ENCODE measurements at regions not wholly inside any gene's neighbourhood (a gene's known extent, or its start where the extent isn't known, plus 50 kb on each side); places are given as distances from the start of the nearest gene placed in this dataset.

DNA sequence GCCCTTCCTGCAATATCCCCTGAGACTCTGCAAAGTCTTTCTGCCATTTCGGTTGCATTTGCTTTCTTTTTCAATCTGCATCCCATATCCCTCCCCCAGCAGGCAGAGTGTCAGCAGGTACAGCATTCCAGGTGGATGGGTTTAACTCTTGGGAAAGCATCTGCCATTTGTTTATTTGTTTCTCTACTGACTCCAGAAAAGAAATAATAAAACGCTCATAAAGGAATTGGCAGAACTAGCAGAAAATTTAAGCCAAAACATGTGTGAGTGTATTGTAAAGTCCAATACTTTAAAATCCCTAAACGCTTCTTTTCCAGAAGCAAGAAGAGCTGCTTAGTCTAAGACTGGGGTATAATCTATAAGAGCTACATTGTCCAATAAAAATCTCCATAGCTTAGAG lies 393.8 kb downstream of the TNS3 start:
- Histone ChIP-seq H3K9ac (replicated peaks in 1 of 4; ENCODE audit: extremely low read depth in 1 of 4, low read depth in 3 of 4, low read length in 3 of 4) (no peak overlapping the region), H2BK120ac (replicated peaks; ENCODE audit: low read depth, low read length) (no peak overlapping the region), H4K5ac (ENCODE audit: insufficient read length, low read depth, low read length) (no peak overlapping the region), H3K23me2 (ENCODE audit: low read depth, low read length) (no peaks in the 10 kb centered on the region), H2BK15ac (ENCODE audit: low read length) (no peak overlapping the region), H2BK20ac (ENCODE audit: low read length) (no peak overlapping the region), H3K79me1 (ENCODE audit: low read depth, low read length) (no peaks in the 10 kb centered on the region), H3K4me2 (ENCODE audit: insufficient read depth in 1 of 2, low read depth in 2 of 2, low read length in 2 of 2) (no peak overlapping the region), H3K79me2 (ENCODE audit: control insufficient read depth in 1 of 2, insufficient read depth in 2 of 2, low read length in 2 of 2) (no peaks in the 10 kb centered on the region), H3K27ac (ENCODE audit: low read depth, low read length) (no peak overlapping the region), H3K4me3 (ENCODE audit: extremely low read depth in 1 of 4, insufficient read depth in 2 of 4, low read depth in 3 of 4, low read length in 4 of 4) (no peak overlapping the region), H3K4ac (replicated peaks; ENCODE audit: insufficient read length, low read depth, low read length) (no peak overlapping the region), H2BK12ac (ENCODE audit: low read depth, low read length) (no peak overlapping the region), H3K23ac (ENCODE audit: insufficient read length) (no peak overlapping the region), H3K9me3 (ENCODE audit: insufficient read depth in 2 of 2, low read depth in 1 of 2, low read length in 1 of 2) (no peaks in the 10 kb centered on the region), H4K20me1 (replicated peaks in 1 of 2; ENCODE audit: control insufficient read depth in 1 of 2, insufficient read depth in 2 of 2, low read length in 2 of 2) (no peaks in the 10 kb centered on the region), H3K4me1 (replicated peaks in 1 of 4; ENCODE audit: control insufficient read depth in 3 of 4, insufficient read depth in 4 of 4, low read length in 3 of 4) (no peaks in the 10 kb centered on the region), H3K56ac (replicated peaks; ENCODE audit: insufficient read length, low read depth, low read length) (no peak overlapping the region), H2BK5ac (ENCODE audit: low read depth, low read length) (no peak overlapping the region), H4K91ac (replicated peaks; ENCODE audit: insufficient read length, low read length) (no peak overlapping the region), H2AFZ (ENCODE audit: low read length) (no peak overlapping the region), H3K18ac (ENCODE audit: extremely low read depth, low read length) (no peak overlapping the region), H3K27me3 (replicated peaks in 1 of 4; ENCODE audit: control insufficient read depth in 3 of 4, extremely low read depth in 1 of 4, insufficient read depth in 3 of 4, low read length in 3 of 4) (no peaks in the 10 kb centered on the region), H3K14ac (ENCODE audit: insufficient read length) (no peak overlapping the region), H2AK5ac (ENCODE audit: low read depth, low read length) (no peak overlapping the region), H3K36me3 (ENCODE audit: control insufficient read depth in 2 of 4, insufficient read depth in 4 of 4, low read length in 3 of 4) (no peaks in the 10 kb centered on the region), H4K8ac (ENCODE audit: extremely low read depth, insufficient read depth, low read length) (no peak overlapping the region)
- POLR2A ChIA-PET (ENCODE audit: partially characterized antibody) = interaction anchor here (1.3 kb wide), 1 partner anchor 8 kb away, joined by 3 read pairs; no protein-coding TSS in a partner anchor
- WGBS, 2 experiments (ENCODE audit: extremely low coverage in 1 of 2, insufficient coverage in 1 of 2, insufficient read length in 1 of 2, insufficient replicate concordance in 2 of 2, low coverage in 1 of 2, low lambda C conversion rate in 2 of 2, missing lambda C conversion rate in 1 of 2) = 78% methylated on average over 3 of the region's 3 CpGs; no CpG with 5 or more reads in 1 of the 2 experiments
- no peak for TF ChIP-seq TBP (IDR thresholded peaks at IDR 0.05; ENCODE audit: low read depth, low read length)
- TF ChIP-seq NANOG (IDR thresholded peaks at IDR 0.05; ENCODE audit: insufficient read depth, low read depth, low read length, poor library complexity, severe bottlenecking) = no peak
- no peak for TF ChIP-seq CEBPB (IDR thresholded peaks at IDR 0.05; ENCODE audit: low read depth, low read length)
- no peak for TF ChIP-seq RAD21 (IDR thresholded peaks at IDR 0.05 in 1 of 2, conservative IDR thresholded peaks at IDR 0.05 in 1 of 2; ENCODE audit: low read depth in 2 of 2, low read length in 2 of 2)
- TF ChIP-seq POLR2AphosphoS5 (IDR thresholded peaks at IDR 0.05; ENCODE audit: low read depth, low read length) = no peak
- TF ChIP-seq GABPA (IDR thresholded peaks at IDR 0.05; ENCODE audit: borderline replicate concordance, insufficient read depth, low read length) = no peak
- no peak for TF ChIP-seq BACH1 (IDR thresholded peaks at IDR 0.05; ENCODE audit: low read length)
- TF ChIP-seq, protein P1, sequence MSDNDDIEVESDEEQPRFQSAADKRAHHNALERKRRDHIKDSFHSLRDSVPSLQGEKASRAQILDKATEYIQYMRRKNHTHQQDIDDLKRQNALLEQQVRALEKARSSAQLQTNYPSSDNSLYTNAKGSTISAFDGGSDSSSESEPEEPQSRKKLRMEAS (IDR thresholded peaks at IDR 0.05) = no peak
- FAIRE-seq (no peak), DNase-seq (ENCODE audit: low read depth in 1 of 2, low spot score in 2 of 2) (no peak)
- CTCF ChIA-PET (ENCODE audit: partially characterized antibody) = interaction anchor here (0.6 to 1.9 kb wide), 6 partner anchors 17 to 1267 kb away, joined by 3 to 7 read pairs (median 4); partner anchors contain the start of gene IGFBP3

Data from H1 (cell line).